GM18517 (cell line): ENCODE measurements at regions not wholly inside any gene's neighbourhood (a gene's known extent, or its start where the extent isn't known, plus 50 kb on each side); places are given as distances from the start of the nearest gene placed in this dataset.

ENCODE experiments used
- ATAC-seq: cut with Tn5 transposase; IDR thresholded peaks from one replicate; pipeline ENCODE4 v1.9.1; 2021; ENCODE audit warnings: mild to moderate bottlenecking, moderate library complexity; ENCODE audit not compliant: unreplicated experiment

DNA sequence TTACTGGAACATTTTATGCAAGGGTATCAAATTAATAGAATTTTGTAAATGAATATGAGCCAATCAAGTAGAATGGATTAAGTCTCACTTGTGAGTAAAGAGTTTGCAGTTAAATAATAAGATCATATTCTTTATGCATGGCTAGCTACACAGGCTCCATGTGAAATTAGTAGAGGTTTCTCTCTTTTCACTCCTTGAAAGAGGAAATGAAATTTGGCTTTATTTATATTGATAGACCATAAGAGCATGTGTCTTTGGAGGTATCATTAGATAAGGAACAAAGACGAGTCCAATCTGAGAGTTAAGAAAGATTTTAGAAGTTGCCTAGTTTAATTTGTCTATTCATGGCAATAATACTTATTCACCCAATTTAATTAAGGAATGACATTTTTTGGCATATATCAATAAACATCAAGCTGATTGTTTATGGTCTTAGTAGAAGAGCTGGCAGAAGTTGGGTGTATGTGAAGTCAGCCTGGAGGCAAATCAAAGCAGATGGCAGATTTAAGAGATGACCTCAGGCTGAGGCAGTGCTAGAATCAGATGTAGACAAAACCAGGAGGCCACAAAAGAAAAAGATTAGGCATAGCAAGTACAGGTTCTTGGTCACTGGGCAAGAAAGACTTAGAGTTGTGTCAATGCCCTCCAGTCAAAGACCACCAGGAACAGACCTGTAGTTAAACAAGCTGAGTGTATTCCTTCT, 406.5 kb upstream of the ARHGEF26 start:
- no peak for ATAC-seq

DNA sequence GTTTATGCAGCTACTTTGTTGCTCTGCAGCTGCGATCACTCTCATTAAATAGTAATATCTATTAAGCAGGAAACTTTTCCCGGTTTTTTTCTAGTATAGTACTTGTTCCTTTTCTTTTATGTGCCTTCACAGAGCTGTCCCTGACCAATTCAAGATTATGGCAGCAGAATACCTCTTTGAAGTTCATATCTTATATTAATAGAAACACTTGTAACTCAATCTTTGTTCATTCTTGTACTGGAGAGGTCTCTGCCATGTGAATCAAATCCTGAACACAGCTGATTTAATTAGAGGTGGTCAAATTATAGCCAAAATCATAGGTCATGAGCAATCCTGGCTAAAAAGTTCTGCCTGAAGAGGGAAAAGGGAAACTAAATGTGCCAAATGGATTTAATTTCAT, 399.0 kb upstream of the ARHGEF26 start:
- ATAC-seq = no peak

DNA sequence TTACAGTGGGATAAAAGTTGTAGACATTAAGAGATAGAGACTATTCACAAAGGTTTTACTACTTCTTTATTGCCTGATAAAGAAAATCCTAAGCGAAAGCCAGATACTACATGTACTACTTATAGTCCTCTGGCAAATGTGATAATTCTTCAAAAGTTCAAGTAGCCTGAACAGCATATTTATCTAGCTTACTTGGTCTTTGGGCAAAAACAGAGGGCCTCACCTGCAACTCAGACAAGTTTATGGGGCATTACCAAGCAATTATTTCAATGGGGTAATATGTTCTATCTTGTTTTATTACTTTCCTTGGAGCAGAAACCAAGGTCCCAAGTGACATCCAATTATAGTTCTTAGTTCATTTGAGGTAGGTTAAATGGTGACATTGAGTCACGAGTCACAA, 390.1 kb upstream of the ARHGEF26 start:
- ATAC-seq = no peak

DNA sequence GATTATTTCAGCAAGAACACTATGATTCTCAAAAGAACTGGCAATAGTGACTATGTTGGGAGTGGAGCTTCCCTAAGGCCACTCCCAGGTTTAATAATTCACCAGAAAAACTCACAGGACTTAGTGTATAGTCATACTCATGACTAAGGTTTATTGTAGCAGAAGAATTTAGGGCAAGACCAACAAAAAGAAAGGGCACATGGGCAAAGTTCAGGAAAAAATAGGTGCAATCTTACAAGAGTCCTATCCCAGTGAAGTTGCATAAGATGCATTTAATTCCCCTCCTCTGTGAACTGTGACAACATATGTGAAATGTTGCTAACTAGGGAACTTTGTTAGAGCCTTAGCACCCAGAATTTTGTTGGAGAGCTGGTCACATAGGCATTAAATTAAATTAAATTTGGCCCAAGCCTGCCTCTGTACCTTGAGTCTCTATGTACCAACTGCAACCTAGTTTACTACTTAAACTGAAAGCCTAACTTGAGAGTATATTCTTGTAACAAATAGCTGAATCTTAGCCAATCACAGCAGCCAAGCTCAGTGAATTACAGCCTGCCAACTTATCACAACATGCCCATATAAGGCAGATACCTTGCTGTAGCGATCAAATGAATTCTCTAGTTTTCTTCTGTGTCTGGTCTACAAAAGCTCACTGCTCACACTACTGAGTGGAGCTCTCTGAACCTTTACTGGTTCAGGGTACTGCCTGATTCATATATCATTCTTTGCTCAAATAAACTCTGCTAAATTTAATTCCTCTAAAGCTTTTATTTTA, 386.2 kb upstream of the ARHGEF26 start:
- no peak for ATAC-seq

- no peak for ATAC-seq
These were observed 381.1 kb upstream of the ARHGEF26 start for GRCh38 chr3:153740109-153740508.

GRCh38 chr3:153744889-153745288, 376.3 kb upstream of the ARHGEF26 start:
- no peak for ATAC-seq

- ATAC-seq = no peak
These were observed 375.0 kb upstream of the ARHGEF26 start for GRCh38 chr3:153746211-153746610.

GRCh38 chr3:153749070-153749610, 372.1 kb upstream of the ARHGEF26 start:
- ATAC-seq = no peak

DNA sequence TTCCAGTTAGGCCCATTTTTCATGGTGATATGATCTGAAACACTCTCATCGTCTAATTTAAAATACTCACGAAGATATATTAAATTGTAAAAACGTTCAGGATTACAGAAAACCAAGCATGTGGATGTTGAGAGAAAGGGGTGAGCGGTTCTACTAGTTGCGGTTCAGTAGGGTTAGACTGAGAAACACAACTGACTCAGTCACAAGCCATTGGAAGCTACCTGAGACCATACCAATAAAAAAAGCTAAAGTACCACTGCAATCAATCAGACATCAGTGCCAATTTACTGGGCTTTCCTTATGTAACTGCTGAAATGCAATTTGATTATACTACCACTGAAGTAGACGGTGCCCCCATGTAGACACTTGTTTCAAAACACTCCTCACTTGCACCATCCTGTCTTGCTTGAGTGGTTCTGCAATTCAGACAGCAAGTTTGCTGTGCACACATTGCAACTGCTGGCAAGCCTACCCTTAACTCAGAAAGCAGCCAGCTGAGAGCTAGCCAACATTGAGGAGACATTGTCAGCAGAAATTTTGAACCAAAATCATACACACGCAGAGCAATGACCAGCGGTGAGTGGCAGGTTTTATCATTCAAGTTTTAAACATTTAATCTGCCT, 368.7 kb upstream of the ARHGEF26 start:
- ATAC-seq = no peak

DNA sequence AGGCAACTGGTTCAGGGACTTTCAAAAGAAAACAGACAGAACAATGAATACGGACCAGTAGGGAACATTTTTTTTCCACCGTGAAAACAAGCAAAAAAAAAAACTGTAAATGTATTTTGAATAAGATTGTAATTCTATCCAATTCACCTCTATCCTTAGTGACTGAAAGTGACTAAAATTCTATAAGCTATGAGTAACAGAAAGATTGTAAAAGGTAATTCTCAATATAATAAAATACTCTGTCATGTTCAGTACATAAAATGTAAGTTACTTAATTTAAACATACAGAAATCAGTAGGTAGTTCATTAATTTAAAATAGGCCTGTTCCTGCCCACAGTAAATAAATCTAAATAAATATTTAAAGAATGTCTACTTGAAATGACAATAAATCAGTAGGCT, 368.2 kb upstream of the ARHGEF26 start:
- no peak for ATAC-seq

GRCh38 chr3:153756816-153757215, 364.4 kb upstream of the ARHGEF26 start:
- ATAC-seq = no peak

- ATAC-seq = no peak
These were observed 363.4 kb upstream of the ARHGEF26 start for GRCh38 chr3:153757839-153758238.

DNA sequence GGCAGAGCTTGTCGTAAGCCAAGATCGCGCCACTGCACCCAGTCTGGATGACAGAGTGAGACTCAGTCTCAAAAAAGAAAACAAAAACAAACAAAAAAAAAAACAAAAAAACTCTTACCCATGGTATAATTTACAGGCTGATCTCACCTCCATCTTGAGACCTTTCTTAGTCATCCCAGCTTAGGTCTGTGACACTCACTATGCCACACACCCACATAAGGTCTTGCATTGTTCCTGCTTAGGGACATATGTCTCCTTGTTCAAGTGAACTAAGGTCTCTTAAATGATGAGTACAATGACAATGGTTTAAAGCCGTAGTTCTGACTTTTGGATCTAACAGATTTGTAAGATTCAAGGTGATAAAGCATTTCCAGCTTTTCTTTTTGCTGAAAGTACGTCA, 360.2 kb upstream of the ARHGEF26 start:
- no peak for ATAC-seq

DNA sequence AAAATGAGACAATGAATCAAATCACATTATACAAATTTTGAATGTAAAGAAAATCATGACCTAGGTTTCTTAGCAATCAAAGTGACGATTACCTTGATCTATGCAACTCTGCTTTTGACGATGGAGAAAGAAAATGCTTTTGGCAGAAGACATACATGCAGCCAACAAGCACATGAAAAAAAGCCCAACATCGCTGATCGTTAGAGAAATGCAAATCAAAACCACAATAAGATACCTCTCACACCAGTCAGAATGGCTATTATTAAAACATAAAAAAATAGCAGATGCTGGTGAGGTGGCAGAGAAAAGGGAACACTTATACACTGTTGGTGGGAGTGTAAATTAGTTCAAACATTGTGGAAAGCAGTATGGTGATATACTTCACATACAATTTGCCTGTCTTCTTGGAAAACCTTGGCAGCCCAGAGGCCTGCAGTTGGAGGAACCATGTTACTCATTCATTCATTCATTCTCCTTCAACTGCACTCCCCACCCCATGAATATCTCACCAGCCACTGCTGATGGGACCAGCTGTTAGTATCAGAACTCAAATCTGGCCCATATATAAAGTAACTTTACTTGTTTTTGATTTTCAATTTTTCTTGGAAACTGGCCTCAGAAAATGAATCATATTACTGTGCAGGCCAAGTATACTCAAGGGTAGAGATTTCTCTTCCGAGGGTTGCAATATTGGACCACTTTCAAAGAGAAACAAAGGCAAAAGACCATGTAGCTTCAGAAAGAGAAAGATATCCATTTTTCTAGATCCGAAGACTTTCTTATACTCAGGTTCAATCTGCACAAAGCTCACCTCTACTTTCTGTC, 358.6 kb upstream of the ARHGEF26 start:
- ATAC-seq = no peak

DNA sequence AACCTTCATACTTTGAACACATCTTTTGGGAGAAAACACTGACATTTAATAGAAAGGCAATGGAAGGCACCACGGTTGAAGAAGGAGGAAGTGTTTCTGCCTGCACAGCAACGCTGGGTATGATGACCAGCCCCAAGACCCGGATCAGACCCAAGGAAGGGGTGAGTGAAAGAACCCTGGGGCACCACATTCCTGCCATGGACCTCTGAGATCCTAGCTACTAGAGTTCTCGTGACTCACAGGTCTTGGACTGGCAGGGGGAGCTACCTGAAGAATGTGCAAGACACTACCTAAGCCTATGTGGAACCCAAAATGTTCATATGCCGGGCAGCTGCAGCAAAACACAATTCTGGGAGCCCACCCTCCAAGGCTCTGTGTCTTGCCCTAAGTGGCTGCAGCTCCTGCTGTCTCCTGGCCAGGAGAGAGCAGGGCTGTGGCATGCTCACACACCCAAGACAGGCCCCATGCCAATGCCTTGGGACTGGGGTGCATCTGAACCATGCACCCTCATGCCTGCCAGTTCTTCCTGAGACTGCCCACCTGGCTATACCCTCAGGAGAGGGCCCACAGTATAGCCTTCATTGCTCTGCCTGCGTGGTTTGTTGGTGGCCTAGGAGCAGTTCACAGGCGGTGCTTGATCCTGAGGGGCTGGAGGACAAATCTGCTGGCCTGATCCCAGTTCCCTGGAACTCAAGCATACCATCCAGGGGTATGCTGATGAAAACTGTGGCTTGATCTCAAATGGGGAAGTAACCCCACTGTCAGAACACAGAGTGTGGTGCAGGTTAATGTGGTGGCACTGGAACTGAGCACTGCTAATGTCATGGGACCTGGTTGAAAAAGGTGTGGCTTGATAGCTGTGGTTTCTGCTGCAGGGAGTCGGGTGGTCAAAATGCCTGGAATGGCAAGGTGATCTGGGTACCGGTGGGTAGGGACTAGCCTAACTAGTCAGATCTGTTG, 353.3 kb upstream of the ARHGEF26 start:
- no peak for ATAC-seq

DNA sequence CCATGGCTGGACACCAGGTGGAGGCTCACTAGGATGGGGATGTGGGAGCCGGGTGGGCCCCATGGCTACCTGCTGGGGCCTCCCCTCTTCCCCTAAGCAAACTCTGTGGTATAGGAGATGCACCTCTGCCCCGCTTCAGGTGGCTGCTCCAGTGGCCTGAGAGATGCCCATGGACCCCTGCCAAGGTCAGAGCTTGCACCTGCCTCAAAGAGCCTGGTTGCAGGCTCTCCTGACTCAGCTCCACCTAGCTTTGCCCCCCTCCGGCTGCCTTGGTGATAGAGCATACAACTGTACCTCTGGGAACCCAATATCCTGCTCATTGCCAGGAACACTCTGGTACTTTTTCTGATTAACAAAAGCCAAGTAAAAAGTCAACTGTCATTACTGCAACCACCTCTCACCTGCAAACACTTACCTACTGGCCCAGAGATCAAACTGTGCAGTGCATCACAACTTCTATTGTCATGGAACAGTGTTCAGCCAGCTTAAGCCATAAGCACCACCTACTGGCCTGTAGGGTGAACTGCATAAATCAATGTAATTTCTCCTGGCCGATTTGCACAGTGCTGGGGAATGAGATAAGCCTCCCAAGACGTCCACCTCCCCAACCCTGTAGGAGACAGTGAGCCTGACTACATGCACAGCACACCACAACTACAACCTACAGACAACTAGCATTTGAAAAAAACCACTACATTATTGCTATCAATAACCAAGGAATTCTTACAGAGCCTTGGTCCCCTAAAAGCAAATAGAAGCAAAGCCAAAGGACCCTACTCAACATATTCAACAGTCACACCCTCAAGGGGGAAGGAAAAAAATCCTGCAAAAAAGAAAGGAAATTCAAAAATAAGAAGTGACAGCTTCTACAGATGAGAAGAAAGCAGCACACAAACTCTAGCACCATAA, 352.4 kb upstream of the ARHGEF26 start:
- ATAC-seq = peak; percentile 95

DNA sequence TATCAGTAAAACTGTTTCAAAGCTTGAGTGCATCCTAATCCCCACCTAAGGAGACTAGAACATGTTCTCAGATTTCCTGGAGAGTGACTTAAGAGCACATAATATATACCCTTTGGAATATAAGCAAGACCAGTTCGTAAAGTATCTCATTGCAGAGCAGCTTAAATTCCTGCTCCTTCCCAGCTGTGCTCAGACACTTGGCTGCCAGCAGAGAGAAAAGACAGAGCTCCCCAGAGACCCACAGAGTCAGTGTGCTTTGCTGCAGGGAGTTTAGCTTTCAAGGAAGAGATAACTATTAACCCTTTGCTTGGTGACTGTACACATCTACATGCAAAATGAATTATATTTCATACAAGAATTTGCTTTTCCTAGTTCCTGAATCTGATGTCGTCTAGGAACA, 338.1 kb upstream of the ARHGEF26 start:
- ATAC-seq = no peak

DNA sequence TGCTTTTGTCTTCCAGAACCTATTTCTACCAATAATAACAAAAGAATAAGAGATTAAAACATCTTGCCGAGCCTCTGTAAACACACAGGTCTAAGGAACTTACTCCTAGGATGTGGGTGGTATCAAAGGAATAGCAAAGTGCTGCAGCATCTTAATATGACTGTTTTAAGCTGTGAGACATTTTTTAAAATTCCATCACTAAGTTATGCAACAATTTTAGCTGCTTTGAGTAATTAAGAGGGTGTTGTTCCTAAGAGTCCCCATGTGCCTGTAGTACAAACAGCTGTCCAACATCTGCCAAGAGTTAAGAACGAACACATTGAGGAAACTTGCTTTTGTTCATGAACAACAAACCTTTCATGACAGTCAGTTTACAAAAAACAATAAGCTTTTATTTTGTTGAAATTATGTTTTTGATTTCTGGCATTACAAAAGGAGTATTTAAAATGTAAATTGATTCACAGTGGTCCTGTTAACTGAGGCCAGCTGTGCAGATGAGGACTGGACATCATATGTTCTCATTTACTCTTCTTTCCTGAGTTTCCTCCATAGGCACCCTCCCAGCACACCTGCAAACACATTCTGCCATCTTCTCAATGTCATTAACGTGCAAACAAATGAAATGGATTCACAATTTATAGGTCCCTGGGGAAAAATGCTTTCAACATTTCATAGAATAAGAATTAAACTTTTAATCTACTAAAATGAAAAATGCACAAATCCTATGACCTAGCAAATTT, 337.3 kb upstream of the ARHGEF26 start:
- no peak for ATAC-seq
